ENCODE measurements at regions not wholly inside any gene's neighbourhood (a gene's known extent, or its start where the extent isn't known, plus 50 kb on each side); places are given as distances from the start of the nearest gene placed in this dataset.

- TF ChIP-seq POLR2AphosphoS5 (IDR thresholded peaks at IDR 0.05; ENCODE audit: control insufficient read depth, insufficient read depth, low read depth, low read length) (no peak), ARID3A (IDR thresholded peaks at IDR 0.05; ENCODE audit: borderline replicate concordance, low read depth, low read length) (peak; percentile 58; the same call in 1 of the 2 replicates), TEAD4 (IDR thresholded peaks at IDR 0.05; ENCODE audit: low read length) (peak; percentile 48), TEAD4 (CRISPR knock-in tag; IDR thresholded peaks at IDR 0.05; ENCODE audit: borderline replicate concordance) (no peak), ZNF740 (CRISPR knock-in tag; IDR thresholded peaks at IDR 0.05) (no peak), ZNF740 (tag; IDR thresholded peaks at IDR 0.05) (no peak), HDAC1 (IDR thresholded peaks at IDR 0.05) (peak in 1 of 2 experiments; percentile 90; a peak in 2 of 4 replicates), NR2C2 (CRISPR knock-in tag; IDR thresholded peaks at IDR 0.05) (0 out of 2 replicates have a peak, but pooled peaks have one; percentile 15), NR2C2 (tag; IDR thresholded peaks at IDR 0.05) (no peak), NCOR1 (IDR thresholded peaks at IDR 0.05) (no peak), ZNF311 (CRISPR knock-in tag; IDR thresholded peaks at IDR 0.05) (no peak), ARID1B (IDR thresholded peaks at IDR 0.05) (peak; percentile 89), KDM1A (IDR thresholded peaks at IDR 0.05) (peak; percentile 96 to 97), ATF1 (CRISPR knock-in tag; IDR thresholded peaks at IDR 0.05) (no peak), ATF1 (tag; IDR thresholded peaks at IDR 0.05) (0 out of 2 replicates have a peak, but pooled peaks have one; percentile 30), NEUROD1 (IDR thresholded peaks at IDR 0.05; ENCODE audit: borderline replicate concordance, low read depth, low read length, partially characterized antibody) (peak; percentile 74), MLLT1 (IDR thresholded peaks at IDR 0.05) (peak in 1 of 2 experiments; percentile 97; a peak in 2 of 4 replicates), BHLHE40 (IDR thresholded peaks at IDR 0.05; ENCODE audit: low read length) (peak; percentile 9; the same call in 1 of the 2 replicates), ZZZ3 (IDR thresholded peaks at IDR 0.05) (no peak), TEAD1 (CRISPR knock-in tag; IDR thresholded peaks at IDR 0.05) (peak; percentile 7 to 29; a peak in 1 of 4 replicates), SMARCA4 (IDR thresholded peaks at IDR 0.05) (peak; percentile 94), JUNB (CRISPR knock-in tag; conservative IDR thresholded peaks at IDR 0.05) (peak; percentile 71), ZEB2 (IDR thresholded peaks at IDR 0.05) (0 out of 2 replicates have a peak, but pooled peaks have one; percentile 60), RBFOX2 (IDR thresholded peaks at IDR 0.05; ENCODE audit: low read depth, low read length) (no peak)
These were observed 70.3 kb upstream of the KCNK1 start (continued) for GRCh38 chr1:233543338-233544255.
